K562 (cell line): ENCODE measurements at regions not wholly inside any gene's neighbourhood (a gene's known extent, or its start where the extent isn't known, plus 50 kb on each side); places are given as distances from the start of the nearest gene placed in this dataset.

Source experiments
- CTCF ChIP-seq, 3 experiments: IDR thresholded peaks in 2 of 3; conservative IDR thresholded peaks in 1 of 3; 2 replicates each; pipeline ENCODE4 v1.5.1; 2011 to 2012; ENCODE audit warnings: low read length in 3 of 3, mild to moderate bottlenecking in 3 of 3, control low read depth in 2 of 3, improper control_type of control experiment in 1 of 3, inconsistent platforms in 1 of 3, low read depth in 1 of 3, mixed read lengths in 1 of 3, moderate library complexity in 1 of 3; ENCODE audit not compliant: insufficient read depth in 2 of 3
- EP300 ChIP-seq: IDR thresholded peaks from 2 replicates; pipeline ENCODE4 v1.6.1; 2012; ENCODE audit warnings: low read length, improper control_type of control experiment
- ETS1 ChIP-seq: conservative IDR thresholded peaks from 2 replicates; pipeline ENCODE4 v1.6.1; 2011; ENCODE audit warnings: low read depth, mild to moderate bottlenecking, low read length; ENCODE audit not compliant: control insufficient read depth
- EZH2 ChIP-seq: IDR thresholded peaks from 2 replicates; pipeline ENCODE4 v1.6.1; 2012; ENCODE audit warnings: low read depth, mild to moderate bottlenecking, inconsistent platforms, low read length, borderline replicate concordance
- FOXP1 ChIP-seq: sonication (generic); formaldehyde crosslinking; IDR thresholded peaks from 2 replicates; pipeline ENCODE4 v1.8.0; 2022; ENCODE audit warnings: mild to moderate bottlenecking, missing genetic modification reagents
- HINFP ChIP-seq: fragments of 450-650 bp; conservative IDR thresholded peaks from 2 replicates; pipeline ENCODE4 v1.6.1; 2016; ENCODE audit warnings: missing genetic modification characterization, low read depth, mild to moderate bottlenecking, control low read depth, missing compliant biosample characterization
- JUN ChIP-seq, 2 experiments: sonication (generic) in 1 of 2; formaldehyde crosslinking in 1 of 2; IDR thresholded peaks; 2 replicates each; pipeline versions ENCODE4 v1.6.1 to v1.8.0; 2012 to 2022; ENCODE audit warnings: borderline replicate concordance in 2 of 2, mild to moderate bottlenecking in 2 of 2, improper control_type of control experiment in 1 of 2, low read depth in 1 of 2, low read length in 1 of 2, missing genetic modification reagents in 1 of 2
- PATZ1 ChIP-seq: fragments of 250-450 bp; sonication (Bioruptor Pico); IDR thresholded peaks from 2 replicates; pipeline ENCODE4 v1.5.0; 2020; ENCODE audit warnings: mild to moderate bottlenecking, borderline replicate concordance
- PHF21A ChIP-seq: fragments of 450-650 bp; IDR thresholded peaks from 2 replicates; pipeline ENCODE4 v1.6.1; 2017; ENCODE audit warnings: low read depth, borderline replicate concordance
- POLR2AphosphoS5 ChIP-seq: IDR thresholded peaks from 2 replicates; pipeline ENCODE4 v1.6.1; 2011; ENCODE audit warnings: mild to moderate bottlenecking, low read depth, low read length, moderate library complexity; ENCODE audit not compliant: control insufficient read depth, insufficient read depth
- REST ChIP-seq, 2 experiments: fragments of 450-650 bp; formaldehyde crosslinking in 1 of 2; IDR thresholded peaks; 2 replicates each; pipeline versions ENCODE4 v1.4.0 to v1.6.1; 2014 to 2020; ENCODE audit warnings: mild to moderate bottlenecking in 2 of 2, borderline replicate concordance in 1 of 2, low read depth in 1 of 2
- TFAM ChIP-seq: fragments of 250-450 bp; sonication (Bioruptor Pico); conservative IDR thresholded peaks from 2 replicates; pipeline ENCODE4 v1.5.0; 2021; ENCODE audit warnings: mild to moderate bottlenecking, moderate library complexity
- ZNF274 ChIP-seq: IDR thresholded peaks from 2 replicates; pipeline ENCODE4 v1.6.1; 2011; ENCODE audit warnings: low read depth, mild to moderate bottlenecking, low read length, moderate library complexity, borderline replicate concordance
- TF ChIP-seq, protein P1 (sequence below), 2 experiments: fragments of 450-650 bp; IDR thresholded peaks; 2 replicates each; pipeline ENCODE4 v1.6.1; 2016

- TF ChIP-seq HINFP = no peak
- TF ChIP-seq CTCF (IDR thresholded peaks at IDR 0.05 in 2 of 3, conservative IDR thresholded peaks at IDR 0.05 in 1 of 3; ENCODE audit: insufficient read depth in 2 of 3, low read depth in 1 of 3, low read length in 3 of 3) = no peak
- TF ChIP-seq POLR2AphosphoS5 = no peak
- TF ChIP-seq JUN (IDR thresholded peaks at IDR 0.05; ENCODE audit: borderline replicate concordance, low read depth, low read length) = no peak
- TF ChIP-seq JUN (CRISPR knock-in tag; IDR thresholded peaks at IDR 0.05; ENCODE audit: borderline replicate concordance) = no peak
- TF ChIP-seq EZH2 = no peak
- TF ChIP-seq PHF21A = no peak
- TF ChIP-seq EP300 = no peak
- TF ChIP-seq FOXP1 = no peak
- no peak for TF ChIP-seq REST (IDR thresholded peaks at IDR 0.05; ENCODE audit: borderline replicate concordance)
- TF ChIP-seq REST (CRISPR knock-in tag; IDR thresholded peaks at IDR 0.05; ENCODE audit: low read depth) = no peak
- TF ChIP-seq PATZ1 = no peak
- no peak for TF ChIP-seq TFAM (CRISPR knock-in tag)
- no peak for TF ChIP-seq ETS1
- TF ChIP-seq, protein P1, sequence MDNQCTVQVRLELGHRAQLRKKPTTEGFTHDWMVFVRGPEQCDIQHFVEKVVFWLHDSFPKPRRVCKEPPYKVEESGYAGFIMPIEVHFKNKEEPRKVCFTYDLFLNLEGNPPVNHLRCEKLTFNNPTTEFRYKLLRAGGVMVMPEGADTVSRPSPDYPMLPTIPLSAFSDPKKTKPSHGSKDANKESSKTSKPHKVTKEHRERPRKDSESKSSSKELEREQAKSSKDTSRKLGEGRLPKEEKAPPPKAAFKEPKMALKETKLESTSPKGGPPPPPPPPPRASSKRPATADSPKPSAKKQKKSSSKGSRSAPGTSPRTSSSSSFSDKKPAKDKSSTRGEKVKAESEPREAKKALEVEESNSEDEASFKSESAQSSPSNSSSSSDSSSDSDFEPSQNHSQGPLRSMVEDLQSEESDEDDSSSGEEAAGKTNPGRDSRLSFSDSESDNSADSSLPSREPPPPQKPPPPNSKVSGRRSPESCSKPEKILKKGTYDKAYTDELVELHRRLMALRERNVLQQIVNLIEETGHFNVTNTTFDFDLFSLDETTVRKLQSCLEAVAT (IDR thresholded peaks at IDR 0.05) = no peak
- TF ChIP-seq ZNF274 = no peak
Observed at GRCh38 chr5:54754420-54754819, 231.0 kb downstream of the ESM1 start.
